CD1c-positive myeloid dendritic cell (primary cell): ENCODE measurements at regions not wholly inside any gene's neighbourhood (a gene's known extent, or its start where the extent isn't known, plus 50 kb on each side); places are given as distances from the start of the nearest gene placed in this dataset.

Source experiments
- DNase-seq: peaks from one replicate; pipeline ENCODE4 v3.0.0-alpha.2; 2016; ENCODE audit errors: extremely low spot score

DNA sequence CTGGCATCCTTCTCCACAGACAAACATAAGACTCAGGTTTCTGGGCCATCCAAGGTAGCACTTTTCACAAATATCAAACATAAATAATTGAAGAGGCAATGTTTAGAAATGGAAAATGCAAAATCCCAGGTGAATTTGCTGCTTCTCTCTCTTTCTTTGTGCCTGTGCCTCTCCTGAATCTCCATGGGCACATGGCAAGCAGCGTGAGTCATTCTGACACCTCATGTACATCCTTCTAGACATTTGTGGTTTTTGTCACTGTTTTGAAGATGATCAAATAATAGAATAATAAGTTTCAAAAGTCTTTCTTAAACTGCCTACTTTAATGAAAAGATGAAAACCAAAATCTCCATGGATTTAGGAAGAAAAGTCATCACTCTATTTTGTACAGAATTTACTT lies 60.3 kb upstream of the RAB11FIP2 start:
- DNase-seq = no peak

DNA sequence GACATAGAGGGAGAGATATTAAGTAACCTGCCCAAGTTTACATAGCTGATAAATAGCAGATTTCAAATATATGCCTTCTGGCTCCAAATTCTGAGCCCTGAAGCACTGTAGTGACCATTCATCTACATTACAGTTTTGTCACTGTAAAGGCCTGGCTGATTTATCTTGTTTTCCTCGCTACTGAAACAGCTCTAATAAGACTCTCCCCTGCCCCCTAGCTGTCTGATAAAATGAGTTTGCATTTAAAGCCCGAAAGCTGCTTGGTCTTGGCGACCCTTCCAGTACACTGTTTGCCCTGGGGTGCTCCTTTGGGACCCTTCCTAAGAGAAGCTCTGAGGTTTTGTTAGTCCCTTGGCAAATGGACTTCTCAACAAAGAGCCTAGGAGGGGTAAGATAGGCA lies 59.7 kb upstream of the RAB11FIP2 start:
- DNase-seq = no peak

GRCh38 chr10:118102121-118102520 lies 55.4 kb upstream of the RAB11FIP2 start:
- DNase-seq = no peak

GRCh38 chr10:118101501-118101900 lies 54.8 kb upstream of the RAB11FIP2 start:
- DNase-seq = no peak
